NCI-H1105 treated with DMSO at 0.1 percent for 48 hours (cell line): ENCODE measurements at regions not wholly inside any gene's neighbourhood (a gene's known extent, or its start where the extent isn't known, plus 50 kb on each side); places are given as distances from the start of the nearest gene placed in this dataset.
"Not testable (repeated sequence)": the region's sequence is repeated elsewhere in the genome, so short reads cannot be mapped to it uniquely, and the experiment has no call there.

Experiments used
- DNase-seq: peaks from one replicate; lab custom pipeline; 2025; lab: John Stamatoyannopoulos, UW

DNA sequence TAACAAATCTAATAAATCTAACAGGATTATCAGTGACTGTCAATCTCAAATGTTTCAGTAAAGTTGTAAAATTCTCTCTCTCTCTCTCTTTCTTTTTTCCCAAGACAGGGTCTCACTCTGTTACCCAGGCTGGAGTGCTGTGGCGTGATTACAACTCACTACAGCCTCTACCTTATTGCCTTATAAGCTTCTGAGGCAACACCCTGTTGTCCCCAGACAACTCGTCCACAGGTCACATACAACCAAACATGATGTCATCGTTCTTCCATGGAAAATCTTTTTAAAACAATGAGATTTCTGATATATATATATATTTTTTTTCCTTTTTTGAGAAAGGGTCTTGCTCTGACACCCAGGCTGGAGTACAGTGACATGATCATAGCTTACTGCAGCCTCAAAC is 151.4 kb upstream of the RGS6 start:
- no peak for DNase-seq

DNA sequence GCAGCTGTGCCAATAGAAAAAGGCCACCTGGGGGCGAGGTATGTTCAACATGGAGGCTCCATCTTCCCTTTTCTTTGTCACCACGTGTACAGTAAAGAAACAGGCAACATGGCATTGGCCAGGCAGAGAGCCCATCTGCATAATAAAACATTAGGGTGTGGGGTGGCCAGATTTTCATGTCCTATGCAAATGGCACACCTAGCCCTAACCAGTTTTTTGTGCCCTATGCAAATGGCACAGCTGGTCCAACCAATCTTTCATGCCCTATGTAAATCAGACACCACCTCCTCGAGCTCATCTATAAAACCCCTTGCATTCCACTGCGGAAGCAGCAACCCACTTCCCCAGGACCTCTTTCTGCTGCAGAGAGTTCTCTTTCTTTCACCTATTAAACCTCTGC is 149.1 kb upstream of the RGS6 start:
- DNase-seq: no peak

DNA sequence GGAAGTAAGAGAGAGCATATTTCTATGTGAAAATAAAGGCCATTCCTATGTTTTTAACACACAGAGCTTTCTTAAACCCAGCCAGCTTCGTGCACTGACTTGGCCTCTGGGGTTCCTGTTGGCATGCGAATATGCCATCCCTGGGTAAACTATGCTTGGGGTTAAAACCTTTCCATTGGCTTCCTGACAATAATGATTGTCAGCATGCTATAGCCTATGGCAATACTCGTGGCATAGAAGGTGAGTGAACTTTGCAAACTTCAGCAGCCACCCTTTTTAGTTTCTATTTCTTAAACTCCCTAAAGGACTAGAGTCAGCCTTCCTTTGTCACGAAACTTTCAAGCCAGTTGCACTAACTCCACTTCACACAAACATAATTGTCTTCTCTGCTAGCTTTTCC is 148.4 kb upstream of the RGS6 start:
- DNase-seq: no peak

DNA sequence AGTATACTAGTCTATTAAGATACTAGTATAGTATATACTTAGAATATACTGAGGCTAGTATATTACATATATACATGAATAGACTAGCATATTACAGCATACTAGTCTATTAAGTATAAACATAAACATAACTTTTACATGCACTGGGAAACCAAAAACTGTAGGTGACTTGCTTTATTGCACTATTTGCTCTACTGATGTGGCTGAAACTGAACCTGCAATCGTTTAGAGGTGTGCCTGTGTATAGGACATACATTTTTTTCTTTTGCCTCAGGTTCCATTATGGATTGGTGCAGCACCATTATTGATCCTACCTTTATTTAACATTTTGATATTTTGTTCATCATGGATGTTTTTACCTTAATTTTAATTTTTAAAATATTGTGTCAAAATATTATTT is 143.2 kb upstream of the RGS6 start:
- DNase-seq: no peak

DNA sequence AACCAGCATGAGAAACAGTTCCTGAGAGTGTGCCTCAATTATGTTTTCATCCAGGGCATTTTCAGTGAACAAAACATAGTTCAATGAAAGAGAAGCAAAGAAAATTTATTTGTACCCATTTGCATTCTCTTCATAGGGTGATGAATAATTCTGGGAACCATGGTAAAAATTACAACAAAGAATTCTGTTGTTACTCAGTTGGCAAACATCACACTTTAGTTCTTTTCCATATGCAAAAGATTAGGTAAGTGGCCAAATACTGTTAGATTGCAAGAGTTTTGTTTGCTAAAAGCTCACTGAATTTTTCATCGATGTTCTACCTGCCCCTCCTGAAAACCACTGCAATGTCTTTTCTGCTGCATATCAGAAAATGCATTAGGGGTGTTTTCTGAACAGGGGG is 132.4 kb upstream of the RGS6 start:
- no peak for DNase-seq

DNA sequence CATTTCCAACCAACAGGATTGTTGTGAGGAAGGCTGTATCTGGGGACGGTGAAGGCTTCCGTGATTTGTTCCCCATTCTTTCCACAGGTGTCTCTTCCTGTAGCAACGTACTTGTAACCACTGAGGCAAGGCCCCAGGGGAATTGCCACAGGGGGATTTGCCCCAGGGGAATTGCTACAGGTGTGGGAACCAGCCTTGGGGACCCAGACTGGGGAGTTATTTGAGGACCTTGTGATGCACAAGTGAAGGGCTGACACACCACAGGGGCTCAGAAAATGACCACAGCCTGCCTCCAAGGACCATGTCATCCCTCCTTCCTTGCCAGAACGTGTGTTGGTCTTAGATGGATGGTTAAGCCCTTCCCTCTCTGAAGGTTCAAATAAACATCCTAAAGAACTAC is 131.4 kb upstream of the RGS6 start:
- DNase-seq: no peak

DNA sequence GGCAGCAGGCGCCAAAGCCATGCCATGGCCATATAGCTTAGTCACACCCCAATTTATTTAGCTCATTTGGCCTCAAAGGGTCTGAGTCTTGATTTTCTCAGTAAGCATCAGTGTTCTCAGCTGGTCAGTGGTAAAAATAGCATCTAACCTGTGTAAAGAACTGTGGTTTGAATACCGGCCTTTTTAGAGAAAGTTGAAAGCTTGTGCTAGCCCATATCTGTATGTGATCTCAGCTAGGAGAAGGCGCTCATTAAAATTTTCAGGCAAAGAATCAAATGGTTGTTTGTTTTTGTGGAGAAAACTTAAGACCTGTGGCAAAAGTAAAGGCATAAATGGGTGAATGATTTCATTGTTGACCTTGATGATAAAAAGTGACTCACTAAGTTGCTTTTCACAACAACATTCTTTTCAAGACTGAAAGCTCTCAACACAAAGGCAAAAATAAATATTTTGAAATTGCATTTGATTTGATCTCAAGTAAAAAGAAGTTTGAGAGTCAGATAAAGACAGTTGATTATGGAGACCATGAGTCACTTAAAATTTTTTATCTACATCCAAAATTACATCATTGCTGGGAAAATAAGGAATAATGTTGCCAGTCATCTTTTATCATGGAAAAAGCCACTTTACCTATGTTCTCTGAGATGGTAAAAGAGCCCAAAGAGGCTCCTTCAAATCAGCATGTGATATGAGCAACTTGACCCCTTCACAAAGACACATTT is 128.5 kb upstream of the RGS6 start:
- DNase-seq: no peak

DNA sequence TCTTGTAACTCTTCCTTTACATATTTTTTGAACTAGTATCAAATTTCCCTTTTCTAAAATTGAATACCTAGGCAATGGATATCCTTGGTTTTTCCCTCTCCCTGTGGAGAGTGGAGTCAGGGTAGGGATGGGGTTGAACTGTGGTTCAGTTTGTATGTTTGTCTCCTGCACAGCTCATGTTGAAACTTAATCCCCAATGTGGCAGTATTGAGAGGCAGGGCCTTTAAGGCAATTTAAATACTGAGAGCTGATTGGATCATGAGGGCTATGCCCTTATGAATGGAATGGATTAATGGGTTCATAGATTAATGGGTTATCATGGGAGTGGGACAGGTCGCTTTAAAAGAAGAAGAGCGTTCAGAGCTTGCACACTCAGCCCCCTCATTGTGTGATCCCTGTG is 127.2 kb upstream of the RGS6 start:
- DNase-seq: no peak

DNA sequence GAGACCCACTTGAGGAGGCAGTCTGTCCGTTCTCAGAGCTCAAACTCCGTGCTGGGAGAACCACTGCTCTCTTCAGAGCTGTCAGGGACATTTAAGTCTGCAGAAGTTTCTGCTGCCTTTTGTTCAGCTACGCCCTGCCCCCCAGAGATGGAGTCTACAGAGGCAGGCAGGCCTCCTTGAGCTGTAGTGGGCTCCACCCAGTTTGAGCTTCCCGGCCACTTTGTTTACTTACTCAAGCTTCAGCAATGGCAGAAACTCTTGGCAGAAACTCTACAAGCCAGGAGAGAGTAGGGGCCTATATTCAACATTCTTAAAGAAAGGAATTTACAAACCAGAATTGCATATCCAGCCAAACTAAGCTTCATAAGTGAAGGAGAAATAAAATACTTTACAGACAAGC is 125.2 kb upstream of the RGS6 start:
- not testable (repeated sequence) for DNase-seq

DNA sequence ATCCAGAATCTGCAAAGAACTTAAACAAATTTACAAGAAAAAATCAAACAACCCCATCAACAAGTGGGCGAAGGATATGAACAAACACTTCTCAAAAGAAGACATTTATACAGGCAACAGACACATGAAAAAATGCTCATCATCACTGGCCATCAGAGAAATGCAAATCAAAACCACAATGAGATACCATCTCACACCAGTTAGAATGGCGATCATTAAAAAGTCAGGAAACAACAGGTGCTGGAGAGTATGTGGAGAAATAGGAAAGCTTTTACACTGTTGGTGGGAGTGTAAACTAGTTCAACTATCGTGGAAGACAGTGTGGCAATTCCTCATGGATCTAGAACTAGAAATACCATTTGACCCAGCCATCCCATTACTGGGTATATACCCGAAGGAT is 121.4 kb upstream of the RGS6 start:
- not testable (repeated sequence) for DNase-seq

DNA sequence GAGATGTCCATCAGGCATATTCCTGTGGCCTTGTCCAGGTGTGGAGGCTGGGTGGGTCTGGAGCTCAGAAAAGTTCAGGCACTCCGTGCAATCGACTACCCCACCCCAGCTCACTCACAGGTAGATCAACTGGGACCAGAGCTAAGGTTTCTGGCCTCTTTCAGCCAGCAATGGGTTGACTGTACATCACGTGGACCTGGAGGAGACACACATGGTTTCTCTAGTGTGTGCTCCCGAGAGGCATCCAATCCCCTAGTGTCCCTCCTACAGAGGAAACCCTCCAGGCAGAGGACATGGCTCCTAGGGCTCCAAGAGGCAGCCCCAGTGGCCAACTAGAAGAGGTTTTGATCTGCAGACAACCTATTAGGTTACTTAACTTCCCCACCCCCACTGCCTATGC is 119.5 kb upstream of the RGS6 start:
- no peak for DNase-seq

DNA sequence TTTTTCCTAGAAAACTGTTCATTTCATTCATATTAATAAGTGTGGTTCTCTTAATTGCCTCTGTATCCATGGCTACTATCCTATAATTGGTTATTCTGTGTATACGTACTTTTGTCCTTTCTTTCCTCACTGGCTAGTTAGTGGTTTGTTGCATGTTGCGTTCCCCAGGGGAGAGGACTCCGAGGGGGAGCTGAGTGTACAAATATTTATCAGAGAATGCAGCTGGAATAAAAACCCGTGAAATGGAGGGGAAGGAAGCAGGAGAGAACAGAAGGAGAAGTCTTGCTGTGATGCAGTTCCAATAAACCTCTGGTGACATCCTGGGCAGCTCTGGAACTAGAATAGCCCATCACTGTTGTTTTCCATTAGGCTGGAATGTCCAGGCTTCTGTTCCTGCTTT is 117.1 kb upstream of the RGS6 start:
- no peak for DNase-seq

DNA sequence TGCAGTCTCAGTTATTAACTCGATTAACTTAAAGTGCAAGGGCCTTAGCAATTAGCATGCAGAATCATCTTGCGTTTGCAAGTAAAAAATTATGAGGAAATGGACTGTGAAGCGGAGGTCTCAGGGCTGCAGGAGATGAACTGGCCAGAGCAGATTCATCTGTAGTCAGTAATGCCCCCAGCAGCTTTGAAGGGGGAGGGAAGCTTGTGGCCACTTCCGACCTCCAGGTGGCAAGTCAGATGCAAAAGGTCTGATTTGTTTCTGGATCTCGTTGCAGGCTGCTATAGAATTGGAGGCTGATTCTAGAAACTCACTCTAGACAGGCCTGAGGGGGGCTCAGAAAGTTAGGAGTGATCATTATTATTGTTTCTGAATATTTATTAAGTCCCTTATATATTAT is 107.4 kb upstream of the RGS6 start:
- no peak for DNase-seq

DNA sequence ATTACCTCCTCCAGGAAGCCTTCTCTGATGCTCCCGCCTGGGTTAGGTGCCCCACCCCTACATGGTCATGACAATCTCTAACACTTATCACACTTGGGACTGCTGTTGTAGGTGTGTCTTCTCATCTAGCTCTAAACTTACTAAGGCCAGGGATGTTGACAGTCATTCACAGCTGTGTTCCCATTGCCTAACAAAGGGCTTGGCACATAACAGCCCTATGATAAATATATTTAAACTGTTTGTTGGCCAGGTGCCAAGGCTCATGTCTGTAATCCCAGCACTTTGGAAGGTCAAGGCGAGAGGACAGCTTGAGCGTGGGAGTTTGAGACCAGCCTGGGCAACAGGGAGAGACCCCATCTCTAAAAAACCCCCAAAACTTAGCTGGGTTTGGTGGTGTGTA is 98.8 kb upstream of the RGS6 start:
- DNase-seq: no peak

DNA sequence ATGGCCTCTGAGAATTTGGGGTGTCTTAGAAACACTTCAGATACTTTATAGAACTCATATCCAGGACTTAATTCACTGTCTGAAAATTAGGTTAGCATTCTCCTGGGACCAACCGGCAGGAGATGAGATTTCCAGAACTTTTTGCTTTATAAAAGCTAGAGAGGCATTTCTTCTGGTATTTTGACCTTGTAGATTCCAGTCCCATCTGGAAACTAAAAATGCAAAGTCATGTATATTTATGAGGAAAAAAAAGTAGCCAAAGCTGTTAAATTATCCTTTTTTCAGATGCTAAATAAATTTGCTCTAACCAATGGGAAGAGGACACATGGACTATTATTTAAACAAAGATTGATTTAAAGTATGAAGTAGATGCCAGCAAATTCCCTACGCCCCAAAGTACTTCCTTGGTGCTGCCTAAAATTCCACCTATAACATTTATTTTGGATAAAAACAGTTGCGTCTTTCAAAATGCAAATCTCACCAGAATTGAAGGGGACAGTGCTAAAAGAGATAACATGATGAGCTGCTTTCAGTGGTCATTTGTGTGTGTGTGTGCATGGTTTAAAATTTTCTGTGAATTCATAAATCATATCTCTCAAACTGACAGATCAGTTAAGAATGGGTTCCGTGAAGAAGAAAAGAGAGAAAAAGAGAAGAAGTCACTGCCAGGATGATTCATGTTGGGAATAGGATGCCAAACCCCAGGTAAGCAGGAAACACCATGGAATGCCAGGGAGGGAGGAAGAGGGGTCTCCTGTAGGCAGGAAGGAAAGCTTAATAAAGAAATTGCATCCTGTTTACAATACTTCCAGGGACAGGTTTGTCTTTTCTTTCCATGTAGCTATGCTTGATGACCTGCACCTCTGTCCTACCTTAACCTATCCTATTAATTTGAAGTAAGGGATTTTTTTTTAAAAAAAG is 97.7 kb upstream of the RGS6 start:
- no peak for DNase-seq

DNA sequence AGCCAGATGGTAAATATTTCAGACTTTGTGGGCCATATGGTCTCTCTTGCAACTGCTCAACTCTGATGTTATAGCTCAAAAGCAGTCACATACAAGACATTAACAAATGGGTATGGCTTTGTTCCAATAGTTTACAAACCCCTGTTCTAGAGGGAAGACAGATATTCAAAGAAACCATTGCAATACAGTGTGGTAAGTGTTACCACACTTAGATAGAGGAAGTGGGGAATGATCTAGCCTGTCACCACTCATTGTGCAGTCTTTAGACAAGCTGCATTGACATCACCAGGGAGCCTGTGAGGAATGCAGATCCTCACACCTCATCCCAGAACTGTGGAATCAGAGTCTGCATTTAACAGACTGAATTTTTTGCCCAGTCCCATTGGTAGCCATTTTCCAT is 80.0 kb upstream of the RGS6 start:
- no peak for DNase-seq

DNA sequence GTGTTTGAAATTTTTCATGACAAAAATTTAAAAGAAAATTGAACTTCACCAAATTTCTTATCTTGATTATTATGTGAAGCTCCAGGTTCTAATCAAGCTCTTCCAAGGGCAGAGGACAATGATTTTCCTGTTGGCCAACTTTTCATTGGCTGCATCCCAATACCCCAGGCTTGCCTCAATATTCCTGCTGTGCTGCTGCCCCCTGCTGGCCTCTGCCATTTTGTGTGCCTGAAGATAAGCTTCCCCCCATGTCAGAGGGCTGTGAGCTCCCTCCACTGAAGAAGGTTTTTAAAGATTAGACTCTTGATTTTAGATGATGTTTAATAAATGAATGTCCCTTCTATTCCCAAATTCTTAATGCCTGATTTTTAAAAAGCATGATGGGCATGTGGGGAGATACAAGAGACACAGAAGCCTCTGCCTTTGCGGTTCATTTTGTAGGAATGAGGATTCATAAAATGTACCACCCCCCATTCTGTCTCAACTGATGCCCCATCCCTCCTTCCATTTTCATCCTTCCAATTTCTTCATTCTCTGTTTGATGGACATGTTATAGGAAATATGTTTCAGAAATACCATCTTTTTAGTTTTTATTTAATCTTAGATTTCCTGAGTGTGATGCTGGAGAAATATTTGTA is 76.7 kb upstream of the RGS6 start:
- peak; percentile 31 for DNase-seq

DNA sequence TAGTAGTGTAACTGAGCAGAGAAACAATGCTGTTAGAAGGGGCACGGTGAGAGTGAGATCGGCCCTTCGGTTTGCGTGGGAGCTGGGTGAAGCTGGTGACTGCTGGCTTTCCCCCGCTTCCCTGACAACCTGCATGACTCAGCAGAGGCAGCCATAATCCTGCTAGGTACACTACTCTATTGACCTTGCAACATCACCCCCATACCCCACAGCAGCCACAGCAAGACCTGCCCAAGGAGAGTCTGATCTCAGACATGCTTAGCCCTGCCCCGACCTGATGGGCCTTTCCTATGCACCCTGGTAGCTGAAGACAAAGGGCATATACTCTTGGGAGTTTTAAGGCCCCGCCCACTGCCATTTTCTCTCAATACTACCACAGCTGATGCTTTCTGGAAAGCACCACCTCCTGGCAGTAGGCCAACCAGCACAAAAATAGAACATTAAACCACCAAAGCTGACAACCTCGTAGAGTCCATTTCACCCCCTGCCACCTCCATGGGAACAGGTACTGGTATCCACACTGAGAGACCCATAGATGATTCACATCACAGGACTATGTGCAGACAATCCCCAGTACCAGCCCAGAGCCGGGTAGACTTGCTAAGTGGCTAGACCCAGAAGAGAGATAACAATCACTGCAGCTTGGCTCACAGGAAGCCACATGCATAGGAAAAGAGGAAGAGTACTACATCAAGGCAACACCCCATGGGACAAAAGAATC is 75.9 kb upstream of the RGS6 start:
- DNase-seq: no peak

DNA sequence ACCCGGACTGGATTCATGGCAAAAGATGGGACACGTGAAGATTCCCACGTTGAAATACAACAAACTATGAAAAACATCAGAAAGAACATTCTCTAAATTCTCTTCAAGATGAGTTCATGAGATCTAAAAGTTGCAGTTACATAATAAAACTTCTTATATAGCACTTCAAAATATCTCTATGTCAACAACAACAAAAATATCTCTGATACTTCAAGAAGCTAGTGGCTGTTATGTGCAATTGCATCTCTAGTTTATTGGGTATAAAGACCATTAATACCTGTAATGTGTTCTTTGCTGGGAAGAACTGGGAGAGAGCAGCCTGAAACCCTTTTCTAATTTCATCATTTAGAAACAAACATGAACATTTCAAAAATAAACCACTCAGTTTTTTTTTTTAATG is 69.2 kb upstream of the RGS6 start:
- no peak for DNase-seq

DNA sequence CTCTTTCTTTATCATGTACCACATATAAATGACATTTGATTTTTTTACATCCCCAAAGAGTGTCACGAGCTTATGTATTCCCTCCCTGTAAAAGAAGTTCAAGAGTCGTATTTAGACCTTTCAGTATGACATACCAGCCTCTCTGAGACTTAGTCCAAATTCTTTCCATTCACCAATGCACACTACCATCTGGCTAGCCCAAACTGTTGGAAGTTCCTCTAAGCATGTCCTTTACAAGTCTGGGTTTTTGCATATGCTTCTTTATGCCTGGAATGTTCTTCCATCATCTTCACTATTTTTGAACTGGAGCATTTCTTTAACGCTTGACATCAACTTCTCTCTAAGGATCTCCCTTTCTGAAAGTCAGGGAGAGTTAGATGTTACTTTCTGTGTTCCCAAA is 68.5 kb upstream of the RGS6 start:
- DNase-seq: no peak
